ENCODE measurements at regions not wholly inside any gene's neighbourhood (a gene's known extent, or its start where the extent isn't known, plus 50 kb on each side); places are given as distances from the start of the nearest gene placed in this dataset.

DNA sequence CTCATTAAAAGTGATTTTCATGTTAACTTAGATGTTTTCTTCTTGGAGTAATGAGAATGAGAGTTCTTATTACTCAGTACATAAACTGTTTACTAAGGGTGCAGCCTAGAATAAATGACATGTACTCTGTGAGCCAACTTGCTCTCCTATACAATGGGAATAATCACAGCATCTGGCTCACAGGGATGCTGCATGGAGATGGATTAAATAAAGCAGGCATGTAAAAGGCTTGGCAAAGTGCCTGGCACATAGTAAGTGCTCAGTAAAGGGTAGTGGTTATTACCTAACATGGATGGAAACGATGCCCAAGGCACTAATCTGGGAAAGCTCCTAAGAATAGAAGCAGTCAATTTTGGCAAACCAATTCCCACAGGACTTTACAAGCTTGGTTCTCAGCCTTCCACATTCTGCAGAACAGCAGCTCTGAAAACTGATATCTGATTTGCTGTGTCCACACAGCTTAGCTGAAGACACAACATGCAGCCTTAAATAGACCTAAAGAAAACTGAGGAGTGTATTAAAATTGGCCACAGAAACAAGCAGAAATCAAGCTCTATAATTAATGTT, 176.1 kb downstream of the ABCC12 start:
- TF ChIP-seq, protein P1, sequence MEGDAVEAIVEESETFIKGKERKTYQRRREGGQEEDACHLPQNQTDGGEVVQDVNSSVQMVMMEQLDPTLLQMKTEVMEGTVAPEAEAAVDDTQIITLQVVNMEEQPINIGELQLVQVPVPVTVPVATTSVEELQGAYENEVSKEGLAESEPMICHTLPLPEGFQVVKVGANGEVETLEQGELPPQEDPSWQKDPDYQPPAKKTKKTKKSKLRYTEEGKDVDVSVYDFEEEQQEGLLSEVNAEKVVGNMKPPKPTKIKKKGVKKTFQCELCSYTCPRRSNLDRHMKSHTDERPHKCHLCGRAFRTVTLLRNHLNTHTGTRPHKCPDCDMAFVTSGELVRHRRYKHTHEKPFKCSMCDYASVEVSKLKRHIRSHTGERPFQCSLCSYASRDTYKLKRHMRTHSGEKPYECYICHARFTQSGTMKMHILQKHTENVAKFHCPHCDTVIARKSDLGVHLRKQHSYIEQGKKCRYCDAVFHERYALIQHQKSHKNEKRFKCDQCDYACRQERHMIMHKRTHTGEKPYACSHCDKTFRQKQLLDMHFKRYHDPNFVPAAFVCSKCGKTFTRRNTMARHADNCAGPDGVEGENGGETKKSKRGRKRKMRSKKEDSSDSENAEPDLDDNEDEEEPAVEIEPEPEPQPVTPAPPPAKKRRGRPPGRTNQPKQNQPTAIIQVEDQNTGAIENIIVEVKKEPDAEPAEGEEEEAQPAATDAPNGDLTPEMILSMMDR (IDR thresholded peaks at IDR 0.05) = no peak
- no peak for TF ChIP-seq POLR2A (IDR thresholded peaks at IDR 0.05)
